Heart left ventricle (tissue), 16 donors: ENCODE measurements at regions not wholly inside any gene's neighbourhood (a gene's known extent, or its start where the extent isn't known, plus 50 kb on each side); places are given as distances from the start of the nearest gene placed in this dataset.
"Not testable (repeated sequence)": the region's sequence is repeated elsewhere in the genome, so short reads cannot be mapped to it uniquely, and the experiment has no call there.

Experiments
- ATAC-seq, 4 donors: fragments of 200-7000 bp; cut with Tn5 transposase; one replicate each; pipeline ENCODE4 v1.9.1; 2020 to 2022; ENCODE audit warnings: moderate library complexity in 4 of 4, mild to moderate bottlenecking in 3 of 4, moderate number of reproducible peaks in 1 of 4
- DNase-seq, 5 donors: peaks; one replicate each; pipeline ENCODE4 v3.0.0-alpha.2; 2020
- H3K27ac ChIP-seq, 12 donors: fragments of 200-600 bp; sonication (generic) in 4 of 12; one replicate each; pipeline versions ENCODE4 v1.5.0 to v1.8.0; 2016 to 2022; ENCODE audit warnings: mild to moderate bottlenecking in 2 of 12
- H3K27me3 ChIP-seq, 9 donors: fragments of 200-600 bp; sonication (generic) in 2 of 9; one replicate each; pipeline versions ENCODE4 v1.5.1 to v1.8.0; 2016 to 2022; ENCODE audit warnings: mild to moderate bottlenecking in 3 of 9
- H3K36me3 ChIP-seq, 9 donors: fragments of 200-600 bp; sonication (generic) in 2 of 9; one replicate each; pipeline versions ENCODE4 v1.5.0 to v1.8.0; 2018 to 2022; ENCODE audit warnings: mild to moderate bottlenecking in 2 of 9
- H3K4me1 ChIP-seq, 12 donors: fragments of 200-600 bp; sonication (generic) in 4 of 12; one replicate each; pipeline versions ENCODE4 v1.5.0 to v1.8.0; 2016 to 2022; ENCODE audit warnings: mild to moderate bottlenecking in 3 of 12
- H3K4me3 ChIP-seq, 12 donors: fragments of 200-600 bp; sonication (generic) in 4 of 12; one replicate each; pipeline versions ENCODE4 v1.5.0 to v1.8.0; 2017 to 2022; ENCODE audit warnings: mild to moderate bottlenecking in 9 of 12, moderate library complexity in 4 of 12
- H3K9me3 ChIP-seq, 12 donors: fragments of 200-600 bp; sonication (generic) in 4 of 12; one replicate each; pipeline versions ENCODE4 v1.5.0 to v1.8.0; 2016 to 2022; ENCODE audit warnings: mild to moderate bottlenecking in 1 of 12
- CTCF ChIP-seq, 12 donors: fragments of 200-600 bp; sonication (generic) in 4 of 12; IDR thresholded peaks; one replicate each; pipeline versions ENCODE4 v1.5.0 to v1.8.0; 2018 to 2022; ENCODE audit warnings: antibody characterized with exemption in 12 of 12, mild to moderate bottlenecking in 5 of 12
- POLR2A ChIP-seq, 2 donors: fragments of 450-650 bp; IDR thresholded peaks; one replicate each; pipeline ENCODE4 v1.6.1; 2017; ENCODE audit warnings: antibody characterized with exemption in 2 of 2, mild to moderate bottlenecking in 2 of 2, moderate library complexity in 2 of 2
- WGBS, 4 donors: extraction: QIAGEN DNeasy Blood & Tissue Kit in 2 of 4; methylation state at CpG; one replicate each; pipeline versions ENCODE4 v1.1.5 to v1.1.7; 2013 to 2018; 5-methylcytosine and 5-hydroxymethylcytosine counted together
- intact Hi-C, 10 donors: fragments of 100-400 bp; cut with DNase I; formaldehyde crosslinking; loops; one replicate each; pipeline versions ENCODE4 v1.11.1 to v1.14.2; 2022
- donor health status: ischemic (EF 13 %, LVEDD 7.1; RV severe dilation, severe dysfunction).
- donor health status: healthy with polysubstance abuse.
- donor health status: DM: no; HTN: yes; CAD: no.
- donor health status: DM: no; HTN: no; CAD: no.
- donor health status: ischemic (EF 25% LVEDD 6.9; RV normal size, moderate dysfunction).
- donor health status: ischemic (EF 25% LVEDD 5.7; RV mildly dilated, moderate dysfunction).
- donor health status: healthy.
- donor health status: DM: yes; HTN: yes; CAD: no.
- donor health status: ischemic (EF 35%, LVEDD 5.7; RV mildly dilated, moderate dysfunction).
- donor health status: nonischemic (EF 11% LVEDD 7.7; RV severe dilation, severe dysfunction).
- donor health status: DM: yes; HTN: yes; CAD: no.
- donor health status: PGD.
- donor health status: ischemic (EF 29% LVEDD 5.4; RV normal size, mild dysfunction).
- donor health status: nonischemic (EF 23%, LVEDD 6.1; RV moderate dilation, normal function).

GRCh38 chr4:64935469-64936001 lies 526.3 kb upstream of the TECRL start:
- intact Hi-C loops = no loop called here
- Histone ChIP-seq H3K27ac (no peak overlapping the region), H3K36me3 (no peaks in the 10 kb centered on the region), H3K4me1 (no peaks in the 10 kb centered on the region), H3K9me3 (peaks cover 0 to 16% (median 0%) of the 10 kb centered on the region in 12 donors), H3K4me3 (no peak overlapping the region), H3K27me3 (no peaks in the 10 kb centered on the region)
- DNase-seq = no peak
- ATAC-seq = no peak
- 56 to 75% (median 66%) methylated on average over 1 of the region's 1 CpG for WGBS, 4 donors
- no peak for TF ChIP-seq POLR2A (IDR thresholded peaks at IDR 0.05)
- no peak for TF ChIP-seq CTCF (IDR thresholded peaks at IDR 0.05)

- 57 to 59% (median 58%) methylated on average over 2 of the region's 2 CpGs for WGBS, 4 donors
- H3K27me3 ChIP-seq = no peaks in the 10 kb centered on the region
These were observed 502.6 kb upstream of the TECRL start for GRCh38 chr4:64911846-64912245.

GRCh38 chr4:64903986-64904385 lies 494.7 kb upstream of the TECRL start:
- intact Hi-C loops = no loop called here
- H3K4me1 ChIP-seq = no peaks in the 10 kb centered on the region
- no peak overlapping the region for H3K27ac ChIP-seq
- H3K36me3 ChIP-seq = no peaks in the 10 kb centered on the region
- WGBS, 4 donors = 71 to 88% (median 81%) methylated on average over 2 of the region's 2 CpGs
- H3K27me3 ChIP-seq = no peaks in the 10 kb centered on the region
- no peak for DNase-seq
- ATAC-seq = no peak
- no peak overlapping the region for H3K4me3 ChIP-seq
- no peaks in the 10 kb centered on the region for H3K9me3 ChIP-seq
- TF ChIP-seq POLR2A (IDR thresholded peaks at IDR 0.05) (no peak), CTCF (IDR thresholded peaks at IDR 0.05) (no peak)

More at GRCh38 chr4:64911846-64912245, 502.6 kb upstream of the TECRL start:
- ATAC-seq (no peak), DNase-seq (no peak)
- TF ChIP-seq CTCF (IDR thresholded peaks at IDR 0.05) (no peak), POLR2A (IDR thresholded peaks at IDR 0.05) (no peak)
- H3K4me1 ChIP-seq = no peaks in the 10 kb centered on the region
- H3K9me3 ChIP-seq = peaks cover 0 to 9% (median 0%) of the 10 kb centered on the region in 12 donors
- no peak overlapping the region for H3K4me3 ChIP-seq
- intact Hi-C loops = no loop called here
- no peaks in the 10 kb centered on the region for H3K36me3 ChIP-seq
- H3K27ac ChIP-seq = no peak overlapping the region

- Histone ChIP-seq H3K36me3 (no peaks in the 10 kb centered on the region), H3K9me3 (no peaks in the 10 kb centered on the region), H3K4me1 (no peaks in the 10 kb centered on the region), H3K27ac (no peak overlapping the region), H3K4me3 (no peak overlapping the region), H3K27me3 (no peaks in the 10 kb centered on the region)
- DNase-seq = no peak
- intact Hi-C loops = no loop called here
- TF ChIP-seq CTCF (IDR thresholded peaks at IDR 0.05) (no peak), POLR2A (IDR thresholded peaks at IDR 0.05) (no peak)
- no peak for ATAC-seq
These were observed 490.3 kb upstream of the TECRL start for GRCh38 chr4:64899563-64899962.

- DNase-seq, H3K27me3 ChIP-seq, H3K27ac ChIP-seq, H3K4me1 ChIP-seq, ATAC-seq, H3K36me3 ChIP-seq, H3K4me3 ChIP-seq, H3K9me3 ChIP-seq, intact Hi-C loops: not testable (repeated sequence)
- 75 to 91% (median 87%) methylated on average over 1 to 2 of the region's 2 CpGs for WGBS, 4 donors
These were observed 489.8 kb upstream of the TECRL start for GRCh38 chr4:64899030-64899429.
